B cell (primary cell): ENCODE measurements at regions not wholly inside any gene's neighbourhood (a gene's known extent, or its start where the extent isn't known, plus 50 kb on each side); places are given as distances from the start of the nearest gene placed in this dataset.
"Not testable (repeated sequence)": the region's sequence is repeated elsewhere in the genome, so short reads cannot be mapped to it uniquely, and the experiment has no call there.

Experiments used
- ATAC-seq: fragments of 200-7000 bp; cut with Tn5 transposase; one replicate; pipeline ENCODE4 v1.10.0; 2021; ENCODE audit warnings: low read depth, mild to moderate bottlenecking, moderate number of reproducible peaks, moderate library complexity
- CTCF ChIA-PET: fragments of 350-600 bp; sonication (Branson Sonifier 250); formaldehyde crosslinking; loops from one replicate; lab custom pipeline; 2021; ENCODE audit warnings: antibody characterized with exemption, inconsistent platforms; lab: Charles Lee
- POLR2A ChIA-PET: fragments of 350-600 bp; sonication (Branson Sonifier 250); formaldehyde crosslinking; loops from one replicate; lab custom pipeline; 2021; ENCODE audit warnings: antibody characterized with exemption; lab: Charles Lee
- DNase-seq: peaks from one replicate; pipeline ENCODE4 v3.0.0; 2013
- H2AFZ ChIP-seq: 2 replicates; pipeline ENCODE4 v1.6.1; 2012; ENCODE audit warnings: mild to moderate bottlenecking, low read depth, low read length; ENCODE audit not compliant: insufficient read depth, poor library complexity, severe bottlenecking
- H3K27ac ChIP-seq, 2 donors: 1 replicate in 1 of 2; 2 replicates in 1 of 2; pipeline ENCODE4 v1.5.1; 2012 to 2013; ENCODE audit warnings: low read length in 2 of 2, mild to moderate bottlenecking in 2 of 2, moderate library complexity in 1 of 2
- H3K27me3 ChIP-seq, 4 experiments: fragments of 200-600 bp in 1 of 4; sonication (generic) in 1 of 4; replicated peaks in 1 of 4; 1 replicate in 2 of 4; 2 replicates in 2 of 4; pipeline versions ENCODE4 v1.6.1 to v1.7.0; 2013 to 2016; ENCODE audit warnings: low read length in 3 of 4, mild to moderate bottlenecking in 2 of 4, mixed read lengths in 1 of 4, moderate library complexity in 1 of 4; ENCODE audit not compliant: insufficient read depth in 4 of 4, control insufficient read depth in 3 of 4; ENCODE audit errors: control extremely low read depth in 1 of 4
- H3K36me3 ChIP-seq, 2 experiments: replicated peaks in 1 of 2; 1 replicate in 1 of 2; 2 replicates in 1 of 2; pipeline versions ENCODE4 v1.6.1 to v1.7.1; 2013; ENCODE audit warnings: low read length in 1 of 2; ENCODE audit not compliant: insufficient read depth in 2 of 2, control insufficient read depth in 1 of 2; ENCODE audit errors: control extremely low read depth in 1 of 2, extremely low read depth in 1 of 2
- H3K4me1 ChIP-seq, 2 donors: fragments of 200-600 bp in 1 of 2; sonication (generic) in 1 of 2; 1 replicate in 1 of 2; 2 replicates in 1 of 2; pipeline versions ENCODE4 v1.5.1 to v1.6.1; 2013 to 2017; ENCODE audit warnings: low read length in 2 of 2; ENCODE audit not compliant: control insufficient read depth in 2 of 2, insufficient read depth in 2 of 2
- H3K4me2 ChIP-seq: replicated peaks from 2 replicates; pipeline ENCODE3; 2012; ENCODE audit warnings: mild to moderate bottlenecking, low read depth, low read length; ENCODE audit not compliant: poor library complexity, severe bottlenecking
- H3K4me3 ChIP-seq, 5 experiments: fragments of 200-600 bp in 1 of 5; sonication (generic) in 1 of 5; 1 replicate in 3 of 5; 2 replicates in 2 of 5; pipeline versions ENCODE4 v1.5.1 to v1.7.0; 2011 to 2016; ENCODE audit warnings: low read length in 4 of 5, mild to moderate bottlenecking in 4 of 5, low read depth in 2 of 5, control low read depth in 1 of 5, moderate library complexity in 1 of 5; ENCODE audit not compliant: insufficient read depth in 1 of 5; ENCODE audit errors: control extremely low read depth in 1 of 5, extremely low read depth in 1 of 5
- H3K79me2 ChIP-seq: fragments of 200-600 bp; sonication (generic); one replicate; pipeline ENCODE4 v1.6.0; 2016; ENCODE audit warnings: low read length; ENCODE audit not compliant: control insufficient read depth, insufficient read depth
- H3K9ac ChIP-seq: fragments of 200-600 bp; sonication (generic); 2 replicates; pipeline ENCODE4 v1.6.1; 2017; ENCODE audit warnings: mild to moderate bottlenecking, low read length, moderate library complexity
- H3K9me3 ChIP-seq, 3 donors: one replicate each; pipeline versions ENCODE4 v1.6.1 to v1.7.1; 2013; ENCODE audit warnings: low read length in 2 of 3; ENCODE audit not compliant: control insufficient read depth in 2 of 3, insufficient read depth in 1 of 3; ENCODE audit errors: control extremely low read depth in 1 of 3
- H4K20me1 ChIP-seq: 2 replicates; pipeline ENCODE4 v1.6.0; 2012; ENCODE audit warnings: mild to moderate bottlenecking, low read length; ENCODE audit not compliant: insufficient read depth, control insufficient read depth, poor library complexity, severe bottlenecking
- H3K27ac Mint-ChIP-seq: one replicate; pipeline ENCODE4 v1.8.0; 2021; ENCODE audit warnings: mixed read lengths
- H3K27me3 Mint-ChIP-seq: one replicate; pipeline ENCODE4 v1.8.0; 2021; ENCODE audit warnings: mixed read lengths
- H3K4me1 Mint-ChIP-seq: one replicate; pipeline ENCODE4 v1.8.0; 2021; ENCODE audit warnings: mixed read lengths
- H3K4me3 Mint-ChIP-seq: one replicate; pipeline ENCODE4 v1.8.0; 2021; ENCODE audit warnings: mixed read lengths
- H3K9me3 Mint-ChIP-seq: one replicate; pipeline ENCODE4 v1.8.0; 2022; ENCODE audit warnings: mixed read lengths; ENCODE audit not compliant: insufficient read depth
- WGBS: methylation state at CpG from one replicate; pipeline ENCODE4 v1.1.5; 2013; ENCODE audit warnings: missing lambda C conversion rate; ENCODE audit not compliant: insufficient coverage; 5-methylcytosine and 5-hydroxymethylcytosine counted together
- intact Hi-C: fragments of 100-400 bp; cut with micrococcal nuclease; formaldehyde crosslinking; loops from one replicate; pipeline ENCODE4 v1.10.0; 2022

DNA sequence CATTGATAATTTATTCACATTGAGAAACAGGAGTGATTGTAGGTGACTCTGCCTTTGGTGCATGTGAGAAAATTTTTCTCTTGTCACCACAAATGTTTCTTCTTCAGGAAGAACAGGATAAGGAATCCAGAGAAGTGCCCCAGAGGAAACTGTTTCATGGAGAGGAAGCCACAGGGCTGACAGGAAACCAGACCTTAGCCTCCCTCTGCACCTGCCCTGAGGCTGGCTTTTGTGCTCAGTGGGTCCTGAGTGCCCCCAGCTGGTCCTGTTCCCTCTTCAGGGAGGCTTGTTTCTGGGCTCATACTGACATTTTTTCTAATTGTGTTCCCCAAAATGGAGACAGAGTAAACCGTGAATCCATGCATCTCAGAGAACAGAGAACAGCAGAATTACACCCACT is 135.8 kb upstream of the POTEB2 start:
- H3K27ac Mint-ChIP-seq, ATAC-seq, H2AFZ ChIP-seq, DNase-seq, H3K9me3 ChIP-seq, H3K4me3 ChIP-seq, H3K27me3 ChIP-seq, H3K27ac ChIP-seq, intact Hi-C loops, H4K20me1 ChIP-seq, H3K9ac ChIP-seq, H3K4me3 Mint-ChIP-seq, H3K27me3 Mint-ChIP-seq, H3K4me2 ChIP-seq, H3K79me2 ChIP-seq, H3K36me3 ChIP-seq, H3K9me3 Mint-ChIP-seq, CTCF ChIA-PET, POLR2A ChIA-PET, H3K4me1 ChIP-seq, H3K4me1 Mint-ChIP-seq: not testable (repeated sequence)
- no CpG with 5 or more reads among the region's 1 CpG for WGBS

DNA sequence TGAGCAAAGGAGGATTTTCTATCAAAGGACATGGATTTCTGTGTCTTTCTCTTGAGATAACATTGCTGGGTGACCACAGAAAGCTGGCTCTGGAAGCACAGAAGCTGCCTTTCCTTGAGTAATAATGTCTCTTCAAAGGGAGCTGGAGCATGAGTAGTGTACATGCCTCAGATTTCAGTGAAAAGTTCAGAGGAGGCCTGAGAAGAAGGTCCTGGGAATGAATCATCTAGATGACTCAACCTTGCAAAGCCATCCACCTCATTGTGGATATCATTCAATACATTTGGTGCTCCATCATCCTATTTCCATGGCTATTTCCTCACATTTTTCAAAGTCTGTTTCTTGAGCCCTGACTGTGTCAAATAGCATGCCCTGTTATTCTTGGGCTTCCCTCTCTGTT is 125.6 kb upstream of the POTEB2 start:
- H3K36me3 ChIP-seq, POLR2A ChIA-PET, H2AFZ ChIP-seq, H4K20me1 ChIP-seq, H3K9ac ChIP-seq, H3K4me2 ChIP-seq, H3K4me3 ChIP-seq, H3K4me1 Mint-ChIP-seq, H3K9me3 ChIP-seq, H3K27me3 Mint-ChIP-seq, intact Hi-C loops, H3K9me3 Mint-ChIP-seq, H3K4me1 ChIP-seq, H3K79me2 ChIP-seq, H3K27ac ChIP-seq, DNase-seq, ATAC-seq, H3K27ac Mint-ChIP-seq, H3K27me3 ChIP-seq, H3K4me3 Mint-ChIP-seq, CTCF ChIA-PET: not testable (repeated sequence)

GRCh38 chr15:20991253-20991652 is 125.1 kb upstream of the POTEB2 start:
- H3K4me3 Mint-ChIP-seq, H3K4me3 ChIP-seq, CTCF ChIA-PET, H3K27me3 ChIP-seq, H3K27me3 Mint-ChIP-seq, H2AFZ ChIP-seq, H3K9me3 Mint-ChIP-seq, H3K9me3 ChIP-seq, H4K20me1 ChIP-seq, DNase-seq, H3K27ac Mint-ChIP-seq, POLR2A ChIA-PET, H3K4me2 ChIP-seq, H3K4me1 ChIP-seq, ATAC-seq, H3K27ac ChIP-seq, H3K4me1 Mint-ChIP-seq, H3K79me2 ChIP-seq, H3K9ac ChIP-seq, intact Hi-C loops, H3K36me3 ChIP-seq: not testable (repeated sequence)
- no CpG with 5 or more reads among the region's 3 CpGs for WGBS

GRCh38 chr15:20986775-20987174 is 120.7 kb upstream of the POTEB2 start:
- not testable (repeated sequence) for ATAC-seq

More at GRCh38 chr15:20986775-20987174, 120.7 kb upstream of the POTEB2 start:
- H3K4me1 Mint-ChIP-seq, H3K4me3 ChIP-seq, H3K27me3 Mint-ChIP-seq, H2AFZ ChIP-seq, H3K9ac ChIP-seq, H3K4me1 ChIP-seq, H3K4me3 Mint-ChIP-seq, DNase-seq, H3K27ac ChIP-seq, H3K36me3 ChIP-seq, intact Hi-C loops, H3K4me2 ChIP-seq, H3K9me3 Mint-ChIP-seq, H3K9me3 ChIP-seq, POLR2A ChIA-PET, H3K79me2 ChIP-seq, H3K27me3 ChIP-seq, H4K20me1 ChIP-seq, CTCF ChIA-PET, H3K27ac Mint-ChIP-seq: not testable (repeated sequence)
- no CpG with 5 or more reads among the region's 5 CpGs for WGBS
